HL-60 (cell line): ENCODE measurements at regions not wholly inside any gene's neighbourhood (a gene's known extent, or its start where the extent isn't known, plus 50 kb on each side); places are given as distances from the start of the nearest gene placed in this dataset.

Source experiments
- GABPA ChIP-seq: IDR thresholded peaks from 2 replicates; pipeline ENCODE4 v1.6.1; 2012; ENCODE audit warnings: low read depth
- POLR2AphosphoS5 ChIP-seq: IDR thresholded peaks from 2 replicates; pipeline ENCODE4 v1.6.1; 2012; ENCODE audit warnings: low read depth
- TF ChIP-seq, protein P1 (sequence below): IDR thresholded peaks from 2 replicates; pipeline ENCODE4 v1.6.1; 2012; ENCODE audit warnings: low read depth; ENCODE audit not compliant: insufficient replicate concordance
- TF ChIP-seq, protein P2 (sequence below): IDR thresholded peaks from one replicate; pipeline ENCODE4 v1.5.1; 2011; ENCODE audit warnings: low read length, control low read depth, inconsistent platforms; ENCODE audit not compliant: insufficient read depth

- TF ChIP-seq, protein P1, sequence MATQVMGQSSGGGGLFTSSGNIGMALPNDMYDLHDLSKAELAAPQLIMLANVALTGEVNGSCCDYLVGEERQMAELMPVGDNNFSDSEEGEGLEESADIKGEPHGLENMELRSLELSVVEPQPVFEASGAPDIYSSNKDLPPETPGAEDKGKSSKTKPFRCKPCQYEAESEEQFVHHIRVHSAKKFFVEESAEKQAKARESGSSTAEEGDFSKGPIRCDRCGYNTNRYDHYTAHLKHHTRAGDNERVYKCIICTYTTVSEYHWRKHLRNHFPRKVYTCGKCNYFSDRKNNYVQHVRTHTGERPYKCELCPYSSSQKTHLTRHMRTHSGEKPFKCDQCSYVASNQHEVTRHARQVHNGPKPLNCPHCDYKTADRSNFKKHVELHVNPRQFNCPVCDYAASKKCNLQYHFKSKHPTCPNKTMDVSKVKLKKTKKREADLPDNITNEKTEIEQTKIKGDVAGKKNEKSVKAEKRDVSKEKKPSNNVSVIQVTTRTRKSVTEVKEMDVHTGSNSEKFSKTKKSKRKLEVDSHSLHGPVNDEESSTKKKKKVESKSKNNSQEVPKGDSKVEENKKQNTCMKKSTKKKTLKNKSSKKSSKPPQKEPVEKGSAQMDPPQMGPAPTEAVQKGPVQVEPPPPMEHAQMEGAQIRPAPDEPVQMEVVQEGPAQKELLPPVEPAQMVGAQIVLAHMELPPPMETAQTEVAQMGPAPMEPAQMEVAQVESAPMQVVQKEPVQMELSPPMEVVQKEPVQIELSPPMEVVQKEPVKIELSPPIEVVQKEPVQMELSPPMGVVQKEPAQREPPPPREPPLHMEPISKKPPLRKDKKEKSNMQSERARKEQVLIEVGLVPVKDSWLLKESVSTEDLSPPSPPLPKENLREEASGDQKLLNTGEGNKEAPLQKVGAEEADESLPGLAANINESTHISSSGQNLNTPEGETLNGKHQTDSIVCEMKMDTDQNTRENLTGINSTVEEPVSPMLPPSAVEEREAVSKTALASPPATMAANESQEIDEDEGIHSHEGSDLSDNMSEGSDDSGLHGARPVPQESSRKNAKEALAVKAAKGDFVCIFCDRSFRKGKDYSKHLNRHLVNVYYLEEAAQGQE, result no peak
- TF ChIP-seq, protein P2, sequence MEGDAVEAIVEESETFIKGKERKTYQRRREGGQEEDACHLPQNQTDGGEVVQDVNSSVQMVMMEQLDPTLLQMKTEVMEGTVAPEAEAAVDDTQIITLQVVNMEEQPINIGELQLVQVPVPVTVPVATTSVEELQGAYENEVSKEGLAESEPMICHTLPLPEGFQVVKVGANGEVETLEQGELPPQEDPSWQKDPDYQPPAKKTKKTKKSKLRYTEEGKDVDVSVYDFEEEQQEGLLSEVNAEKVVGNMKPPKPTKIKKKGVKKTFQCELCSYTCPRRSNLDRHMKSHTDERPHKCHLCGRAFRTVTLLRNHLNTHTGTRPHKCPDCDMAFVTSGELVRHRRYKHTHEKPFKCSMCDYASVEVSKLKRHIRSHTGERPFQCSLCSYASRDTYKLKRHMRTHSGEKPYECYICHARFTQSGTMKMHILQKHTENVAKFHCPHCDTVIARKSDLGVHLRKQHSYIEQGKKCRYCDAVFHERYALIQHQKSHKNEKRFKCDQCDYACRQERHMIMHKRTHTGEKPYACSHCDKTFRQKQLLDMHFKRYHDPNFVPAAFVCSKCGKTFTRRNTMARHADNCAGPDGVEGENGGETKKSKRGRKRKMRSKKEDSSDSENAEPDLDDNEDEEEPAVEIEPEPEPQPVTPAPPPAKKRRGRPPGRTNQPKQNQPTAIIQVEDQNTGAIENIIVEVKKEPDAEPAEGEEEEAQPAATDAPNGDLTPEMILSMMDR, result no peak
- TF ChIP-seq POLR2AphosphoS5 (no peak), GABPA (no peak)
Observed at GRCh38 chr9:107779731-107780130, 290.2 kb upstream of the KLF4 start.
